A673 (cell line): ENCODE measurements at regions not wholly inside any gene's neighbourhood (a gene's known extent, or its start where the extent isn't known, plus 50 kb on each side); places are given as distances from the start of the nearest gene placed in this dataset.

Experiments
- CTCF ChIP-seq: fragments of 300-800, 200-600 bp; sonication (generic); conservative IDR thresholded peaks from 2 replicates; pipeline ENCODE4 v1.5.1; 2017; ENCODE audit warnings: low read depth, mild to moderate bottlenecking, antibody characterized with exemption, low read length, moderate library complexity, mixed read lengths
- EZH2 ChIP-seq: fragments of 200-600 bp; sonication (generic); IDR thresholded peaks from 2 replicates; pipeline ENCODE4 v1.6.1; 2017; ENCODE audit warnings: borderline replicate concordance, low read depth, mild to moderate bottlenecking, mixed read lengths, antibody characterized with exemption, low read length; ENCODE audit not compliant: poor library complexity, severe bottlenecking

- no peak for TF ChIP-seq CTCF
- TF ChIP-seq EZH2, result no peak
Measured at GRCh38 chr6:21508753-21509152, 84.8 kb upstream of the SOX4 start.
